Muscle layer of duodenum (tissue), 2 donors: ENCODE measurements at regions not wholly inside any gene's neighbourhood (a gene's known extent, or its start where the extent isn't known, plus 50 kb on each side); places are given as distances from the start of the nearest gene placed in this dataset.
"Not testable (repeated sequence)": the region's sequence is repeated elsewhere in the genome, so short reads cannot be mapped to it uniquely, and the experiment has no call there.

Source experiments
- H3K27ac ChIP-seq: one replicate; pipeline ENCODE4 v1.7.0; 2013; ENCODE audit warnings: mild to moderate bottlenecking, low read length
- H3K27me3 ChIP-seq: one replicate; pipeline ENCODE4 v1.7.0; 2013; ENCODE audit warnings: low read depth, mild to moderate bottlenecking, control low read depth, low read length
- H3K36me3 ChIP-seq, 2 donors: one replicate each; pipeline ENCODE4 v1.7.0; 2013; ENCODE audit warnings: low read length in 2 of 2, control low read depth in 1 of 2, mild to moderate bottlenecking in 1 of 2; ENCODE audit not compliant: insufficient read depth in 2 of 2, control insufficient read depth in 1 of 2
- H3K4me1 ChIP-seq, 2 donors: one replicate each; pipeline ENCODE4 v1.7.0; 2013; ENCODE audit warnings: low read length in 2 of 2, mild to moderate bottlenecking in 2 of 2, control low read depth in 1 of 2, moderate library complexity in 1 of 2; ENCODE audit not compliant: insufficient read depth in 2 of 2, control insufficient read depth in 1 of 2
- H3K4me3 ChIP-seq, 2 donors: one replicate each; pipeline ENCODE4 v1.7.0; 2013; ENCODE audit warnings: low read length in 2 of 2, low read depth in 1 of 2, mild to moderate bottlenecking in 1 of 2
- H3K9me3 ChIP-seq, 2 donors: one replicate each; pipeline ENCODE4 v1.7.0; 2013; ENCODE audit warnings: low read length in 2 of 2, control low read depth in 1 of 2, mild to moderate bottlenecking in 1 of 2; ENCODE audit not compliant: control insufficient read depth in 1 of 2
- donor health status: healthy.

- Histone ChIP-seq H3K9me3 (no peaks in the 10 kb centered on the region), H3K27ac (no peak overlapping the region), H3K4me3 (no peak overlapping the region), H3K4me1 (no peaks in the 10 kb centered on the region), H3K36me3 (no peaks in the 10 kb centered on the region), H3K27me3 (no peaks in the 10 kb centered on the region)
Measured at GRCh38 chr1:232335741-232336293, 294.1 kb downstream of the SIPA1L2 start.

- Histone ChIP-seq H3K4me3 (no peak overlapping the region), H3K27ac (no peak overlapping the region), H3K36me3 (no peaks in the 10 kb centered on the region), H3K27me3 (no peaks in the 10 kb centered on the region), H3K9me3 (no peaks in the 10 kb centered on the region), H3K4me1 (no peaks in the 10 kb centered on the region)
Measured at GRCh38 chr1:232335261-232335660, 294.7 kb downstream of the SIPA1L2 start.

- Histone ChIP-seq H3K27ac (no peak overlapping the region), H3K36me3 (no peaks in the 10 kb centered on the region)
Measured at GRCh38 chr1:232334811-232335210, 295.1 kb downstream of the SIPA1L2 start.

GRCh38 chr1:232334246-232334645 is 295.7 kb downstream of the SIPA1L2 start:
- Histone ChIP-seq H3K4me3 (no peak overlapping the region), H3K27me3 (no peaks in the 10 kb centered on the region), H3K27ac (no peak overlapping the region), H3K9me3 (no peaks in the 10 kb centered on the region), H3K4me1 (no peaks in the 10 kb centered on the region), H3K36me3 (no peaks in the 10 kb centered on the region)

More at GRCh38 chr1:232334811-232335210, 295.1 kb downstream of the SIPA1L2 start:
- H3K4me3 ChIP-seq = no peak overlapping the region
- no peaks in the 10 kb centered on the region for H3K4me1 ChIP-seq
- no peaks in the 10 kb centered on the region for H3K27me3 ChIP-seq
- no peaks in the 10 kb centered on the region for H3K9me3 ChIP-seq

- no peaks in the 10 kb centered on the region for H3K27me3 ChIP-seq
- no peaks in the 10 kb centered on the region for H3K9me3 ChIP-seq
- no peak overlapping the region for H3K27ac ChIP-seq
- H3K36me3 ChIP-seq = no peaks in the 10 kb centered on the region
- no peaks in the 10 kb centered on the region for H3K4me1 ChIP-seq
- H3K4me3 ChIP-seq = no peak overlapping the region
Measured at GRCh38 chr1:232333419-232333767, 296.5 kb downstream of the SIPA1L2 start.

- not testable (repeated sequence) for H3K4me1 ChIP-seq, H3K27me3 ChIP-seq, H3K9me3 ChIP-seq
Measured at GRCh38 chr1:232332710-232333418, 297.1 kb downstream of the SIPA1L2 start.

GRCh38 chr1:232329103-232329813 is 300.7 kb downstream of the SIPA1L2 start:
- no peak overlapping the region for H3K27ac ChIP-seq
- H3K36me3 ChIP-seq = no peaks in the 10 kb centered on the region
- no peaks in the 10 kb centered on the region for H3K27me3 ChIP-seq
- peaks cover 0 to 7% of the 10 kb centered on the region in 2 donors for H3K4me1 ChIP-seq
- no peaks in the 10 kb centered on the region for H3K9me3 ChIP-seq
- no peak overlapping the region for H3K4me3 ChIP-seq

More at GRCh38 chr1:232332710-232333418, 297.1 kb downstream of the SIPA1L2 start:
- not testable (repeated sequence) for H3K36me3 ChIP-seq, H3K4me3 ChIP-seq, H3K27ac ChIP-seq

- Histone ChIP-seq H3K4me3 (no peak overlapping the region), H3K27me3 (no peaks in the 10 kb centered on the region), H3K9me3 (no peaks in the 10 kb centered on the region), H3K27ac (no peak overlapping the region), H3K4me1 (peaks cover 0 to 7% of the 10 kb centered on the region in 2 donors), H3K36me3 (no peaks in the 10 kb centered on the region)
Measured at GRCh38 chr1:232328486-232329102, 301.3 kb downstream of the SIPA1L2 start.

- Histone ChIP-seq H3K4me3 (no peak overlapping the region), H3K4me1 (peaks cover 0 to 7% of the 10 kb centered on the region in 2 donors), H3K27me3 (no peaks in the 10 kb centered on the region), H3K27ac (no peak overlapping the region), H3K9me3 (no peaks in the 10 kb centered on the region), H3K36me3 (no peaks in the 10 kb centered on the region)
Measured at GRCh38 chr1:232327899-232328298, 302.0 kb downstream of the SIPA1L2 start.

- Histone ChIP-seq H3K27ac (no peak overlapping the region), H3K4me1 (peaks cover 0 to 7% of the 10 kb centered on the region in 2 donors), H3K27me3 (no peaks in the 10 kb centered on the region), H3K36me3 (no peaks in the 10 kb centered on the region), H3K4me3 (no peak overlapping the region), H3K9me3 (no peaks in the 10 kb centered on the region)
Measured at GRCh38 chr1:232327269-232327668, 302.7 kb downstream of the SIPA1L2 start.

- H3K4me1 ChIP-seq = peaks cover 0 to 6% of the 10 kb centered on the region in 2 donors
- no peaks in the 10 kb centered on the region for H3K27me3 ChIP-seq
- no peak overlapping the region for H3K4me3 ChIP-seq
- H3K36me3 ChIP-seq = no peaks in the 10 kb centered on the region
- H3K27ac ChIP-seq = no peak overlapping the region
- no peaks in the 10 kb centered on the region for H3K9me3 ChIP-seq
Measured at GRCh38 chr1:232322162-232322734, 307.7 kb downstream of the SIPA1L2 start.
